NCI-H2029 (cell line): ENCODE measurements at regions not wholly inside any gene's neighbourhood (a gene's known extent, or its start where the extent isn't known, plus 50 kb on each side); places are given as distances from the start of the nearest gene placed in this dataset.
A peak's percentile ranks its signal among the peaks of the same experiment; 100 is the strongest.
"Not testable (repeated sequence)": the region's sequence is repeated elsewhere in the genome, so short reads cannot be mapped to it uniquely, and the experiment has no call there.

ENCODE experiments used
- DNase-seq: peaks from one replicate; lab custom pipeline; 2025; lab: John Stamatoyannopoulos, UW

- DNase-seq: no peak
These were observed 332.4 kb upstream of the MYT1L start for GRCh38 chr2:2663401-2664036.

- peak; percentile 77 for DNase-seq
These were observed 331.8 kb upstream of the MYT1L start for GRCh38 chr2:2662847-2663356.

- DNase-seq: peak; percentile 86
These were observed 331.2 kb upstream of the MYT1L start for GRCh38 chr2:2662037-2662846.

GRCh38 chr2:2660789-2661355, 329.8 kb upstream of the MYT1L start:
- peak; percentile 71 for DNase-seq

- DNase-seq: no peak
These were observed 326.3 kb upstream of the MYT1L start for GRCh38 chr2:2657121-2657962.

- no peak for DNase-seq
These were observed 325.3 kb upstream of the MYT1L start for GRCh38 chr2:2656115-2657011.

- no peak for DNase-seq
These were observed 324.5 kb upstream of the MYT1L start for GRCh38 chr2:2655453-2656114.

- DNase-seq: no peak
These were observed 322.2 kb upstream of the MYT1L start for GRCh38 chr2:2653231-2653630.

GRCh38 chr2:2650608-2651375, 319.7 kb upstream of the MYT1L start:
- no peak for DNase-seq

GRCh38 chr2:2649109-2650072, 318.3 kb upstream of the MYT1L start:
- no peak for DNase-seq

- DNase-seq: no peak
These were observed 317.0 kb upstream of the MYT1L start for GRCh38 chr2:2648094-2648493.

GRCh38 chr2:2647141-2647541, 316.1 kb upstream of the MYT1L start:
- DNase-seq: peak; percentile 94

- DNase-seq: peak; percentile 77
These were observed 315.5 kb upstream of the MYT1L start for GRCh38 chr2:2646433-2647051.

GRCh38 chr2:2645162-2645855, 314.2 kb upstream of the MYT1L start:
- DNase-seq: no peak

GRCh38 chr2:2644751-2645150, 313.7 kb upstream of the MYT1L start:
- DNase-seq: not testable (repeated sequence)

GRCh38 chr2:2644040-2644439, 313.0 kb upstream of the MYT1L start:
- DNase-seq: no peak
